K562 (cell line): ENCODE measurements at regions not wholly inside any gene's neighbourhood (a gene's known extent, or its start where the extent isn't known, plus 50 kb on each side); places are given as distances from the start of the nearest gene placed in this dataset.

Experiments used
- ATAC-seq: fragments of 200-7000 bp; cut with Tn5 transposase; 3 replicates; pipeline ENCODE4 v1.9.1; 2020; ENCODE audit warnings: moderate library complexity
- BruUV-seq: library from RNA; stranded (reverse); fragments of 400-500 nt; replicated peaks from 2 replicates; lab custom pipeline; 2021; lab: Mats Ljungman, UMichigan
- CTCF ChIA-PET: fragments of 300-600 bp; formaldehyde crosslinking; extraction: SDS; loops from one replicate; lab custom pipeline; 2021; ENCODE audit warnings: low intra/inter-chr PET ratio; lab: Yijun Ruan, JAX
- POLR2A ChIA-PET: fragments of 300-600, 350-650 bp; sonication (Branson Sonifier 250); formaldehyde crosslinking; extraction: SDS; loops from one replicate; lab custom pipeline; 2021; ENCODE audit warnings: antibody characterized with exemption, inconsistent platforms; lab: Yijun Ruan, JAX
- DNase-seq, 4 experiments: peaks; one replicate each; pipeline versions ENCODE4 v3.0.0 to v3.0.0-alpha.2; 2011 to 2018; ENCODE audit warnings: low spot score in 3 of 4, mixed read lengths in 3 of 4; ENCODE audit errors: extremely low read depth in 1 of 4
- FAIRE-seq: peaks from 2 replicates; lab custom pipeline; 2011; peaks lifted over from hg19 to GRCh38; lab: Jason Lieb, UNC
- H2AFZ ChIP-seq: 2 replicates; pipeline ENCODE4 v1.6.0; 2011; ENCODE audit warnings: low read depth, low read length, control low read depth, inconsistent platforms
- H3K27ac ChIP-seq: fragments of 200-600 bp; 3 replicates; pipeline ENCODE4 v1.8.0; 2011; ENCODE audit warnings: low read depth, mild to moderate bottlenecking, control low read depth, inconsistent platforms, low read length, moderate library complexity, mixed read lengths; ENCODE audit errors: extremely low read depth
- H3K27me3 ChIP-seq, 2 experiments: fragments of 300-600 bp in 1 of 2; 2 replicates in 1 of 2; 3 replicates in 1 of 2; pipeline versions ENCODE4 v1.6.0 to v1.8.0; 2011; ENCODE audit warnings: inconsistent platforms in 2 of 2, low read length in 2 of 2, mild to moderate bottlenecking in 1 of 2, mixed read lengths in 1 of 2, moderate library complexity in 1 of 2; ENCODE audit not compliant: control insufficient read depth in 2 of 2, insufficient read depth in 2 of 2
- H3K36me3 ChIP-seq: fragments of 300-600 bp; 3 replicates; pipeline ENCODE4 v1.8.0; 2011; ENCODE audit warnings: mild to moderate bottlenecking, low read length, inconsistent platforms; ENCODE audit not compliant: control insufficient read depth, insufficient read depth
- H3K4me1 ChIP-seq, 2 experiments: fragments of 200-600 bp in 1 of 2; replicated peaks in 1 of 2; 2 replicates in 1 of 2; 3 replicates in 1 of 2; pipeline versions ENCODE4 v1.5.1 to v1.8.0; 2011; ENCODE audit warnings: inconsistent platforms in 2 of 2, low read length in 2 of 2, mild to moderate bottlenecking in 1 of 2, mixed read lengths in 1 of 2, moderate library complexity in 1 of 2; ENCODE audit not compliant: control insufficient read depth in 2 of 2, insufficient read depth in 2 of 2
- H3K4me2 ChIP-seq: 2 replicates; pipeline ENCODE4 v1.6.1; 2011; ENCODE audit warnings: low read length, control low read depth, inconsistent platforms, mixed read lengths; ENCODE audit not compliant: insufficient read depth
- H3K4me3 ChIP-seq: fragments of 200-600 bp; sonication (generic), shearing (Covaris generic); 2 replicates; pipeline ENCODE4 v1.5.1; 2016; ENCODE audit warnings: control low read depth, inconsistent platforms
- H3K79me2 ChIP-seq: fragments of 200-600 bp; 3 replicates; pipeline ENCODE4 v1.8.0; 2011; ENCODE audit warnings: low read length, inconsistent platforms; ENCODE audit not compliant: control insufficient read depth, insufficient read depth
- H3K9ac ChIP-seq, 2 experiments: 2 replicates each; pipeline versions ENCODE4 v1.6.0 to v1.6.1; 2011; ENCODE audit warnings: low read depth in 2 of 2, low read length in 2 of 2, control low read depth in 1 of 2, inconsistent platforms in 1 of 2, mild to moderate bottlenecking in 1 of 2, mixed read lengths in 1 of 2; ENCODE audit not compliant: insufficient read depth in 1 of 2
- H3K9me1 ChIP-seq: one replicate; pipeline ENCODE4 v1.6.0; 2011; ENCODE audit warnings: inconsistent platforms, mild to moderate bottlenecking, low read length, moderate library complexity; ENCODE audit not compliant: control insufficient read depth, insufficient read depth
- H3K9me3 ChIP-seq: replicated peaks from 2 replicates; pipeline ENCODE4 v1.5.1; 2011; ENCODE audit warnings: low read depth, low read length, inconsistent platforms; ENCODE audit not compliant: control insufficient read depth, insufficient read depth
- H4K20me1 ChIP-seq: replicated peaks from 2 replicates; pipeline ENCODE4 v1.6.1; 2011; ENCODE audit warnings: low read length, inconsistent platforms, mixed read lengths; ENCODE audit not compliant: control insufficient read depth, insufficient read depth
- FIP1L1 ChIP-seq: fragments of 200-400 bp; formaldehyde crosslinking; IDR thresholded peaks from 2 replicates; pipeline ENCODE4 v1.6.1; 2018; ENCODE audit warnings: mild to moderate bottlenecking, low read depth, low read length; ENCODE audit not compliant: poor library complexity, severe bottlenecking
- FOXA1 ChIP-seq: fragments of 450-650 bp; IDR thresholded peaks from 2 replicates; pipeline ENCODE4 v1.6.1; 2016; ENCODE audit warnings: mild to moderate bottlenecking, borderline replicate concordance
- NKRF ChIP-seq: fragments of 450-650 bp; IDR thresholded peaks from 2 replicates; pipeline ENCODE4 v1.6.1; 2016; ENCODE audit warnings: borderline replicate concordance
- RBM14 ChIP-seq: fragments of 200-400 bp; formaldehyde crosslinking; IDR thresholded peaks from 2 replicates; pipeline ENCODE4 v1.6.1; 2018; ENCODE audit warnings: low read depth, mild to moderate bottlenecking, low read length, moderate library complexity, borderline replicate concordance; ENCODE audit not compliant: insufficient read depth
- SLC30A9 ChIP-seq: fragments of 250-450 bp; sonication (Bioruptor Pico); IDR thresholded peaks from 2 replicates; pipeline ENCODE4 v1.8.0; 2022; ENCODE audit warnings: mild to moderate bottlenecking, moderate library complexity
- ZNF133 ChIP-seq: fragments of 250-450 bp; sonication (Bioruptor Pico); IDR thresholded peaks from 2 replicates; pipeline ENCODE4 v1.4.0; 2020; ENCODE audit warnings: mild to moderate bottlenecking
- ZNF274 ChIP-seq: IDR thresholded peaks from 2 replicates; pipeline ENCODE4 v1.6.1; 2011; ENCODE audit warnings: low read depth, mild to moderate bottlenecking, low read length, moderate library complexity, borderline replicate concordance
- WGBS: fragments of 100-300 bp; shearing (Covaris generic); methylation state at CpG from one replicate; pipeline ENCODE4 v1.1.6; 2016; ENCODE audit warnings: low coverage, mixed read lengths; ENCODE audit not compliant: insufficient coverage; ENCODE audit errors: missing lambda C conversion rate; 5-methylcytosine and 5-hydroxymethylcytosine counted together
- in situ Hi-C: fragments of 300-500 bp; cut with MboI; formaldehyde crosslinking; loops from 4 replicates; pipeline ENCODE4 v1.15.0; 2018; ENCODE audit warnings: inconsistent platforms, mixed read lengths
- intact Hi-C: fragments of 100-400 bp; cut with micrococcal nuclease; formaldehyde crosslinking; loops from 2 replicates; pipeline ENCODE4 v1.14.2; 2022

GRCh38 chr10:107492389-107492788 is 327.9 kb upstream of the SORCS1 start:
- DNase-seq (no peak), FAIRE-seq (no peak), ATAC-seq (no peak)
- Histone ChIP-seq H3K27ac (no peak overlapping the region), H3K9me3 (no peaks in the 10 kb centered on the region), H3K36me3 (no peaks in the 10 kb centered on the region), H3K4me2 (no peak overlapping the region), H2AFZ (no peak overlapping the region), H3K9me1 (no peaks in the 10 kb centered on the region), H3K4me3 (no peak overlapping the region), H3K9ac (no peak overlapping the region), H3K27me3 (no peaks in the 10 kb centered on the region), H3K4me1 (no peaks in the 10 kb centered on the region), H4K20me1 (no peaks in the 10 kb centered on the region), H3K79me2 (no peaks in the 10 kb centered on the region)
- ChIA-PET POLR2A (no interaction called here), CTCF (no interaction called here)
- WGBS = 0% methylated on average over 1 of the region's 1 CpG
- in situ Hi-C loops (no loop called here), intact Hi-C loops (no loop called here)
- no TSS peak for BruUV-seq
- TF ChIP-seq ZNF274 (no peak), ZNF133 (no peak), NKRF (no peak), FOXA1 (no peak), FIP1L1 (no peak), SLC30A9 (CRISPR knock-in tag) (no peak), RBM14 (no peak)
